BLaER1 treated with 17β-estradiol and CSF1 and Interleukin-3, amounts not matched to agents 10 nM and 100 nM (cell line): ENCODE measurements at regions not wholly inside any gene's neighbourhood (a gene's known extent, or its start where the extent isn't known, plus 50 kb on each side); places are given as distances from the start of the nearest gene placed in this dataset.

Experiments
- H3K27ac ChIP-seq, 11 experiments: shearing (Covaris generic); formaldehyde crosslinking; 2 replicates each; pipeline ENCODE4 v1.8.1; 2022
- H3K27me3 ChIP-seq, 11 experiments: shearing (Covaris generic); formaldehyde crosslinking; 2 replicates each; pipeline ENCODE4 v1.8.1; 2022
- H3K36me3 ChIP-seq, 11 experiments: shearing (Covaris generic); formaldehyde crosslinking; 2 replicates each; pipeline ENCODE4 v1.8.1; 2022
- H3K4me1 ChIP-seq, 10 experiments: shearing (Covaris generic); formaldehyde crosslinking; 2 replicates each; pipeline ENCODE4 v1.8.1; 2022
- H3K4me2 ChIP-seq, 11 experiments: shearing (Covaris generic); formaldehyde crosslinking; 2 replicates each; pipeline ENCODE4 v1.8.1; 2022
- H3K4me3 ChIP-seq, 10 experiments: shearing (Covaris generic); formaldehyde crosslinking; 2 replicates each; pipeline ENCODE4 v1.8.1; 2022
- H3K9ac ChIP-seq, 11 experiments: shearing (Covaris generic); formaldehyde crosslinking; 2 replicates each; pipeline ENCODE4 v1.8.1; 2022
- H3K9me3 ChIP-seq, 11 experiments: shearing (Covaris generic); formaldehyde crosslinking; replicated peaks in 1 of 11; 2 replicates each; pipeline ENCODE4 v1.8.1; 2022
- H4K20me1 ChIP-seq, 11 experiments: shearing (Covaris generic); formaldehyde crosslinking; 2 replicates each; pipeline ENCODE4 v1.8.1; 2022
- Cebpa-rat ChIP-seq, 11 experiments: shearing (Covaris generic); IDR thresholded peaks; 2 replicates each; pipeline ENCODE4 v1.8.1; 2022

DNA sequence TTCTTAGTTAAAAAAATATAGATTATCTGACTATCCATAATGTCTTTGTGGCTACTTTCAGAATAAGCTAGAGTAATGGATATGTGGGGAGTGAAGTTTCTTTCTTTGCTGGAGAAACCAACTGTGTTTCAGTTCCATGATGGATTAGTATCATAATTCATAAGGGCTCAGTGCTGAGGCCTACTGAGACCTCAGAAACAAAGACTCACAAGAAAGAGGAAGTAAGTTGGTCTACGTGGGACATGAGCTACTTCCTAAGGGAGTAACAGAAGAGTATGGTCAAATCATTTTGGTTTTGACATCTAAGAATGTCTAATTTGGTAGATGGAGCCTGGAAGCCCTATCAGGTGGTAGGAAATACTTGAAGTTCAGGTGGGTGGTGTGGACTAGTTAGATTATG is 99.0 kb upstream of the HTR2A start:
- no peak for TF ChIP-seq Cebpa-rat (IDR thresholded peaks at IDR 0.05)
- Histone ChIP-seq H3K27ac (0 out of 22 replicates have a peak overlapping the region, but pooled peaks of 1 of the 11 experiments have one; percentile 9), H3K4me3 (no peak overlapping the region), H3K9me3 (peaks cover 0 to 4% (median 0%) of the 10 kb centered on the region in 11 experiments; a peak in 2 of 22 replicates), H3K36me3 (no peaks in the 10 kb centered on the region), H4K20me1 (no peaks in the 10 kb centered on the region), H3K4me1 (peaks cover 0 to 13% (median 8%) of the 10 kb centered on the region in 10 experiments; a peak in 14 of 20 replicates), H3K9ac (no peak overlapping the region), H3K4me2 (peak overlapping the region in 8 of 11 experiments; percentile 7 to 59 (median 42); a peak in 15 of 22 replicates), H3K27me3 (no peaks in the 10 kb centered on the region)

GRCh38 chr13:46994492-46994891 is 97.6 kb upstream of the HTR2A start:
- H3K4me2 ChIP-seq = no peak overlapping the region
- no peaks in the 10 kb centered on the region for H3K27me3 ChIP-seq
- peaks cover 0 to 13% (median 8%) of the 10 kb centered on the region in 10 experiments; a peak in 14 of 20 replicates for H3K4me1 ChIP-seq
- no peaks in the 10 kb centered on the region for H4K20me1 ChIP-seq
- no peaks in the 10 kb centered on the region for H3K36me3 ChIP-seq
- H3K9me3 ChIP-seq = peaks cover 0 to 4% (median 0%) of the 10 kb centered on the region in 11 experiments; a peak in 2 of 22 replicates
- no peak overlapping the region for H3K27ac ChIP-seq
- H3K4me3 ChIP-seq = no peak overlapping the region
- no peak overlapping the region for H3K9ac ChIP-seq
- no peak for TF ChIP-seq Cebpa-rat (IDR thresholded peaks at IDR 0.05)

DNA sequence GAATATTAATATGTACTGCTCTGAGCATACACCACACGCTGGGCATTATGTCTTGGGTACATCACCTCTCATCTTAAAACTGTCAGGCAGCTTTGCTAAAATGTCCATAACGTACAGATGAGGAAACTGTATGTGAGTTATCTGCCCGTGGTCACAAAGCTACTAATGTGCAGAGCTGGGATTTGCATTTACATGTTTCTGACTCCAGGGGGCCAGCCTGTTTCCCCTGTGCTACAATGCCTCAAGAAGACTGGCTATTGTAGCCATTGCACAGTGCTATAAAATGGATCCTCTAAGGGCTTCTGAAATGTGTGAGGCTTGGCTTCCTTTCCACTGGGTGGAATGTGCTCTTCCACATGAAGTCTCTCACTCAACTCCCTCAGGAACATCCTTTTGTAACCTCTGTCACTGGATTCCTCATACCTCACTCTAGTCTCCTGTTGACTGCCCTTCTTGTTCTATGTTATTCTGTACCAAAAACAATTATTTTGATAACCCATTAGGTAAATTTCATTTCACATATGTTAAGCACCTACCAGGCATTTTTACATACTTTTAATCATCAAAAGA is 95.6 kb upstream of the HTR2A start:
- H3K27ac ChIP-seq = no peak overlapping the region
- H3K9ac ChIP-seq = no peak overlapping the region
- no peak overlapping the region for H3K4me2 ChIP-seq
- peaks cover 0 to 13% (median 8%) of the 10 kb centered on the region in 10 experiments; a peak in 14 of 20 replicates for H3K4me1 ChIP-seq
- no peaks in the 10 kb centered on the region for H3K36me3 ChIP-seq
- no peaks in the 10 kb centered on the region for H4K20me1 ChIP-seq
- no peak overlapping the region for H3K4me3 ChIP-seq
- H3K27me3 ChIP-seq = no peaks in the 10 kb centered on the region
- H3K9me3 ChIP-seq = peaks cover 0 to 4% (median 0%) of the 10 kb centered on the region in 11 experiments; a peak in 2 of 22 replicates
- no peak for TF ChIP-seq Cebpa-rat (IDR thresholded peaks at IDR 0.05)

- H3K9me3 ChIP-seq = peaks cover 0 to 5% (median 0%) of the 10 kb centered on the region in 11 experiments; a peak in 2 of 22 replicates
- H3K36me3 ChIP-seq = no peaks in the 10 kb centered on the region
- peak overlapping the region; percentile 69 to 87 (median 77) for H3K4me2 ChIP-seq
- H4K20me1 ChIP-seq = no peaks in the 10 kb centered on the region
- H3K27ac ChIP-seq = peak overlapping the region in 8 of 11 experiments; percentile 0 to 62 (median 46); a peak in 9 of 22 replicates
- peaks cover 15 to 30% (median 23%) of the 10 kb centered on the region in 10 experiments for H3K4me1 ChIP-seq
- no peak overlapping the region; a peak in 1 of 20 replicates for H3K4me3 ChIP-seq
- H3K9ac ChIP-seq = 0 out of 22 replicates have a peak overlapping the region, but pooled peaks of 3 of the 11 experiments have one; percentile 2 to 5 (median 5)
- no peaks in the 10 kb centered on the region for H3K27me3 ChIP-seq
- TF ChIP-seq Cebpa-rat (IDR thresholded peaks at IDR 0.05) = no peak
Observed at GRCh38 chr13:46983881-46984280, 87.0 kb upstream of the HTR2A start.

- Histone ChIP-seq H3K9ac (peak overlapping the region in 3 of 11 experiments; percentile 2 to 8 (median 5); a peak in 1 of 22 replicates), H3K27me3 (no peaks in the 10 kb centered on the region), H3K27ac (peak overlapping the region in 8 of 11 experiments; percentile 6 to 64 (median 46); a peak in 10 of 22 replicates), H3K36me3 (no peaks in the 10 kb centered on the region), H3K9me3 (peaks cover 0 to 6% (median 0%) of the 10 kb centered on the region in 11 experiments; a peak in 2 of 22 replicates), H3K4me1 (peaks cover 15 to 30% (median 23%) of the 10 kb centered on the region in 10 experiments), H4K20me1 (no peaks in the 10 kb centered on the region), H3K4me3 (no peak overlapping the region; a peak in 1 of 20 replicates), H3K4me2 (peak overlapping the region; percentile 69 to 87 (median 77))
- TF ChIP-seq Cebpa-rat (IDR thresholded peaks at IDR 0.05) = peak in 9 of 11 experiments; percentile 43 to 90 (median 69); a peak in 14 of 22 replicates
Observed at GRCh38 chr13:46982856-46983582, 86.2 kb upstream of the HTR2A start.

DNA sequence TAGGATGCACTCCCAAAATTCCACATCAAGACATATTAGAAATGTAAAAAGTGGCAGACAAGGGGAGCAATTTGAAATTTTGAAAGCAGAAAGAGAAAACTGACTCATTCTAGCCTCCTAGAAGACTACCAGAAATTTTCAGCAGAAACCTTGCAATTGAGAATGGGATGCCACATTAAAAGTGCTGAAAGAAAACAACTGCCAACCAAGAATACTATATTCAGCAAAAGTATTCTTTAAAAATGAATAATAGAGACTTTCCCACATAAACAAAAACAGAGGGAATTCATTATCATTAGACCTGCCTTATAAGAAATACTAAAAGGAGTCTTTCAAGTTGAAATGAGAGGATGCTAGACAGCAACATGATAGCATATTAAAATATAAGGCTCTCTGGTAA is 78.3 kb upstream of the HTR2A start:
- H3K36me3 ChIP-seq = no peaks in the 10 kb centered on the region
- no peak overlapping the region for H3K4me2 ChIP-seq
- TF ChIP-seq Cebpa-rat (IDR thresholded peaks at IDR 0.05) = no peak
- H3K27ac ChIP-seq = no peak overlapping the region
- peaks cover 22 to 44% (median 28%) of the 10 kb centered on the region in 11 experiments for H3K9me3 ChIP-seq
- no peak overlapping the region for H3K4me3 ChIP-seq
- no peaks in the 10 kb centered on the region for H3K4me1 ChIP-seq
- no peaks in the 10 kb centered on the region for H4K20me1 ChIP-seq
- no peaks in the 10 kb centered on the region for H3K27me3 ChIP-seq
- H3K9ac ChIP-seq = no peak overlapping the region

GRCh38 chr13:46968450-46968849 is 71.6 kb upstream of the HTR2A start:
- Histone ChIP-seq H3K4me2 (no peak overlapping the region), H3K27ac (no peak overlapping the region), H3K36me3 (no peaks in the 10 kb centered on the region), H3K4me1 (peaks cover 0 to 10% (median 0%) of the 10 kb centered on the region in 10 experiments; a peak in 1 of 20 replicates), H3K27me3 (no peaks in the 10 kb centered on the region), H3K9ac (no peak overlapping the region), H4K20me1 (no peaks in the 10 kb centered on the region), H3K9me3 (no peaks in the 10 kb centered on the region), H3K4me3 (no peak overlapping the region)
- no peak for TF ChIP-seq Cebpa-rat (IDR thresholded peaks at IDR 0.05)

GRCh38 chr13:46964789-46965527 is 68.1 kb upstream of the HTR2A start:
- Histone ChIP-seq H3K27me3 (no peaks in the 10 kb centered on the region), H4K20me1 (no peaks in the 10 kb centered on the region), H3K27ac (peak overlapping the region in 2 of 11 experiments; percentile 1 to 39; a peak in 2 of 22 replicates), H3K9me3 (no peaks in the 10 kb centered on the region), H3K4me2 (no peak overlapping the region), H3K4me1 (peaks cover 0 to 27% (median 2%) of the 10 kb centered on the region in 10 experiments; a peak in 10 of 20 replicates), H3K4me3 (no peak overlapping the region), H3K9ac (no peak overlapping the region), H3K36me3 (no peaks in the 10 kb centered on the region)
- no peak for TF ChIP-seq Cebpa-rat (IDR thresholded peaks at IDR 0.05)
